ENCODE measurements at regions not wholly inside any gene's neighbourhood (a gene's known extent, or its start where the extent isn't known, plus 50 kb on each side); places are given as distances from the start of the nearest gene placed in this dataset.
"Not testable (repeated sequence)": the region's sequence is repeated elsewhere in the genome, so short reads cannot be mapped to it uniquely, and the experiment has no call there.

- no peak for DNase-seq (ENCODE audit: low spot score)
Measured at GRCh38 chr13:80173224-80173623, 167.7 kb downstream of the SPRY2 start.

GRCh38 chr13:80171096-80171495 lies 169.8 kb downstream of the SPRY2 start:
- no peak for DNase-seq (ENCODE audit: low spot score)

- DNase-seq (ENCODE audit: low spot score): no peak
Measured at GRCh38 chr13:80168089-80168850, 172.7 kb downstream of the SPRY2 start.

GRCh38 chr13:80166352-80166751 lies 174.6 kb downstream of the SPRY2 start:
- no peak for DNase-seq (ENCODE audit: low spot score)

- DNase-seq (ENCODE audit: low spot score): no peak
Measured at GRCh38 chr13:80164462-80164861, 176.5 kb downstream of the SPRY2 start.

GRCh38 chr13:80161896-80162295 lies 179.0 kb downstream of the SPRY2 start:
- no peak for DNase-seq (ENCODE audit: low spot score)

GRCh38 chr13:80161219-80161618 lies 179.7 kb downstream of the SPRY2 start:
- no peak for DNase-seq (ENCODE audit: low spot score)

GRCh38 chr13:80160110-80160509 lies 180.8 kb downstream of the SPRY2 start:
- DNase-seq (ENCODE audit: low spot score): no peak

GRCh38 chr13:80157261-80157932 lies 183.5 kb downstream of the SPRY2 start:
- DNase-seq (ENCODE audit: low spot score): no peak

- not testable (repeated sequence) for DNase-seq (ENCODE audit: low spot score)
Measured at GRCh38 chr13:80152142-80152541, 188.8 kb downstream of the SPRY2 start.

- no peak for DNase-seq (ENCODE audit: low spot score)
Measured at GRCh38 chr13:80151016-80151415, 189.9 kb downstream of the SPRY2 start.

- no peak for DNase-seq (ENCODE audit: low spot score)
Measured at GRCh38 chr13:80149736-80150135, 191.2 kb downstream of the SPRY2 start.

GRCh38 chr13:80145171-80145690 lies 195.7 kb downstream of the SPRY2 start:
- DNase-seq (ENCODE audit: low spot score): no peak

GRCh38 chr13:80144493-80144892 lies 196.4 kb downstream of the SPRY2 start:
- no peak for DNase-seq (ENCODE audit: low spot score)

GRCh38 chr13:80141123-80141849 lies 199.6 kb downstream of the SPRY2 start:
- DNase-seq (ENCODE audit: low spot score): no peak

GRCh38 chr13:80140685-80141084 lies 200.2 kb downstream of the SPRY2 start:
- DNase-seq (ENCODE audit: low spot score): no peak

- DNase-seq (ENCODE audit: low spot score): no peak
Measured at GRCh38 chr13:80139196-80139595, 201.7 kb downstream of the SPRY2 start.

- DNase-seq (ENCODE audit: low spot score): no peak
Measured at GRCh38 chr13:80137994-80138393, 202.9 kb downstream of the SPRY2 start.

- DNase-seq (ENCODE audit: low spot score): no peak
Measured at GRCh38 chr13:80134346-80134745, 206.6 kb downstream of the SPRY2 start.

GRCh38 chr13:80133631-80134261 lies 207.2 kb downstream of the SPRY2 start:
- no peak for DNase-seq (ENCODE audit: low spot score)

- DNase-seq (ENCODE audit: low spot score): no peak
Measured at GRCh38 chr13:80132741-80133601, 208.0 kb downstream of the SPRY2 start.
